HEK293 (cell line): ENCODE measurements at regions not wholly inside any gene's neighbourhood (a gene's known extent, or its start where the extent isn't known, plus 50 kb on each side); places are given as distances from the start of the nearest gene placed in this dataset.

Experiments used
- CTCF ChIA-PET: fragments of 350-600 bp; formaldehyde crosslinking; extraction: SDS; loops from one replicate; lab custom pipeline; 2021; ENCODE audit warnings: antibody characterized with exemption; lab: Yijun Ruan, JAX
- POLR2A ChIA-PET: fragments of 300-600 bp; formaldehyde crosslinking; extraction: SDS; loops from one replicate; lab custom pipeline; 2020; ENCODE audit warnings: antibody characterized with exemption, inconsistent platforms; lab: Yijun Ruan, JAX
- H3K27ac ChIP-seq: fragments of 200-500 bp; sonication (Bioruptor generic); 2 replicates; pipeline ENCODE4 v1.5.1; 2014; ENCODE audit warnings: low read depth, low read length, control low read depth, inconsistent platforms; ENCODE audit errors: extremely low read depth
- H3K36me3 ChIP-seq, 2 experiments: fragments of 200-500 bp in 1 of 2; sonication (Bioruptor generic) in 1 of 2; 1 replicate in 1 of 2; 2 replicates in 1 of 2; pipeline ENCODE4 v1.5.1; 2014 to 2017; ENCODE audit warnings: inconsistent platforms in 2 of 2, low read length in 2 of 2; ENCODE audit not compliant: control insufficient read depth in 2 of 2, insufficient read depth in 1 of 2
- H3K4me1 ChIP-seq: fragments of 200-500 bp; sonication (Bioruptor generic); 2 replicates; pipeline ENCODE4 v1.5.1; 2014; ENCODE audit warnings: mild to moderate bottlenecking, low read length, inconsistent platforms; ENCODE audit not compliant: control insufficient read depth, insufficient read depth
- H3K4me3 ChIP-seq: 2 replicates; pipeline ENCODE4 v1.5.1; 2011; ENCODE audit warnings: low read depth, mild to moderate bottlenecking, control low read depth, low read length, moderate library complexity
- H3K9me3 ChIP-seq: fragments of 200-500 bp; sonication (Bioruptor generic); 2 replicates; pipeline ENCODE4 v1.5.1; 2014; ENCODE audit warnings: low read depth, low read length, inconsistent platforms; ENCODE audit not compliant: control insufficient read depth, insufficient read depth
- KLF9 ChIP-seq: fragments of 450-650 bp; formaldehyde crosslinking; IDR thresholded peaks from 2 replicates; pipeline ENCODE4 v1.5.1; 2016; ENCODE audit warnings: missing biosample characterization, missing genetic modification characterization, low read depth
- PBX3 ChIP-seq: sonication (generic); formaldehyde crosslinking; IDR thresholded peaks from 2 replicates; pipeline ENCODE4 v1.8.1; 2022; ENCODE audit warnings: mild to moderate bottlenecking, moderate library complexity, missing genetic modification reagents
- PRDM6 ChIP-seq: fragments of 450-650 bp; formaldehyde crosslinking; IDR thresholded peaks from 2 replicates; pipeline ENCODE4 v1.5.1; 2017; ENCODE audit warnings: missing biosample characterization, missing genetic modification characterization
- SP7 ChIP-seq: fragments of 450-650 bp; formaldehyde crosslinking; IDR thresholded peaks from 2 replicates; pipeline ENCODE4 v1.5.1; 2016; ENCODE audit warnings: missing biosample characterization, missing genetic modification characterization
- YY1 ChIP-seq: fragments of 450-650 bp; formaldehyde crosslinking; IDR thresholded peaks from 2 replicates; pipeline ENCODE4 v1.5.1; 2018; ENCODE audit warnings: missing biosample characterization, missing genetic modification characterization
- ZBTB26 ChIP-seq: fragments of 450-650 bp; formaldehyde crosslinking; optimal IDR thresholded peaks from 2 replicates; pipeline ENCODE3; 2016; ENCODE audit warnings: missing biosample characterization, mild to moderate bottlenecking, missing genetic modification characterization
- ZIC2 ChIP-seq: fragments of 450-650 bp; formaldehyde crosslinking; IDR thresholded peaks from 2 replicates; pipeline ENCODE4 v1.5.1; 2016; ENCODE audit warnings: missing biosample characterization, missing genetic modification characterization
- ZNF184 ChIP-seq: fragments of 450-650 bp; IDR thresholded peaks from 2 replicates; pipeline ENCODE4 v1.5.1; 2018; ENCODE audit warnings: missing biosample characterization, mild to moderate bottlenecking, missing genetic modification characterization
- ZNF214 ChIP-seq: fragments of 450-650 bp; formaldehyde crosslinking; IDR thresholded peaks from 2 replicates; pipeline ENCODE4 v1.5.1; 2017; ENCODE audit warnings: missing biosample characterization, mild to moderate bottlenecking, missing genetic modification characterization, borderline replicate concordance
- ZNF292 ChIP-seq: fragments of 450-650 bp; formaldehyde crosslinking; IDR thresholded peaks from 2 replicates; pipeline ENCODE4 v1.5.1; 2016; ENCODE audit warnings: low read depth, missing biosample characterization, missing genetic modification characterization, borderline replicate concordance
- ZNF335 ChIP-seq: fragments of 450-650 bp; formaldehyde crosslinking; conservative IDR thresholded peaks from 2 replicates; pipeline ENCODE4 v1.5.1; 2016; ENCODE audit warnings: missing biosample characterization, missing genetic modification characterization
- ZNF394 ChIP-seq: fragments of 450-650 bp; formaldehyde crosslinking; IDR thresholded peaks from 2 replicates; pipeline ENCODE4 v1.5.1; 2016; ENCODE audit warnings: missing biosample characterization, missing genetic modification characterization, mild to moderate bottlenecking, moderate library complexity, borderline replicate concordance
- ZNF426 ChIP-seq: fragments of 450-650 bp; formaldehyde crosslinking; IDR thresholded peaks from 2 replicates; pipeline ENCODE4 v1.5.1; 2017; ENCODE audit warnings: missing biosample characterization, missing genetic modification characterization, mild to moderate bottlenecking, inconsistent platforms, moderate library complexity
- ZNF449 ChIP-seq: fragments of 450-650 bp; formaldehyde crosslinking; IDR thresholded peaks from 2 replicates; pipeline ENCODE4 v1.5.1; 2017; ENCODE audit warnings: missing biosample characterization, mild to moderate bottlenecking, missing genetic modification characterization, moderate library complexity
- ZNF529 ChIP-seq: fragments of 450-650 bp; formaldehyde crosslinking; IDR thresholded peaks from 2 replicates; pipeline ENCODE4 v1.5.1; 2017; ENCODE audit warnings: missing genetic modification characterization, missing biosample characterization; ENCODE audit not compliant: insufficient replicate concordance
- ZNF600 ChIP-seq: fragments of 450-650 bp; formaldehyde crosslinking; IDR thresholded peaks from 2 replicates; pipeline ENCODE4 v1.5.1; 2016; ENCODE audit warnings: missing biosample characterization, missing genetic modification characterization
- ZNF654 ChIP-seq: fragments of 450-650 bp; formaldehyde crosslinking; IDR thresholded peaks from 2 replicates; pipeline ENCODE4 v1.5.1; 2016; ENCODE audit warnings: low read depth, missing biosample characterization, missing genetic modification characterization
- ZNF785 ChIP-seq: fragments of 450-650 bp; formaldehyde crosslinking; IDR thresholded peaks from 2 replicates; pipeline ENCODE4 v1.5.1; 2016; ENCODE audit warnings: missing biosample characterization, missing genetic modification characterization
- ZNF791 ChIP-seq: fragments of 450-650 bp; formaldehyde crosslinking; IDR thresholded peaks from 2 replicates; pipeline ENCODE4 v1.5.1; 2016; ENCODE audit warnings: missing biosample characterization, missing genetic modification characterization
- ZNF843 ChIP-seq: fragments of 450-650 bp; formaldehyde crosslinking; IDR thresholded peaks from 2 replicates; pipeline ENCODE4 v1.5.1; 2016; ENCODE audit warnings: missing biosample characterization, missing genetic modification characterization
- ZSCAN5A ChIP-seq: fragments of 450-650 bp; formaldehyde crosslinking; IDR thresholded peaks from 2 replicates; pipeline ENCODE4 v1.5.1; 2016; ENCODE audit warnings: missing biosample characterization, missing genetic modification characterization

GRCh38 chr5:142248853-142249462 lies 75.9 kb downstream of the SPRY4 start (continued):
- TF ChIP-seq ZNF449 (0 out of 2 replicates have a peak, but pooled peaks have one; percentile 44), ZBTB26 (no peak), ZNF529 (tag by site-specific recombination) (no peak), PRDM6 (tag by site-specific recombination) (peak; percentile 79)

GRCh38 chr5:142246258-142246657 lies 78.6 kb downstream of the SPRY4 start:
- Histone ChIP-seq H3K4me1 (peaks cover 5% of the 10 kb centered on the region), H3K27ac (no peak overlapping the region), H3K36me3 (no peaks in the 10 kb centered on the region), H3K4me3 (no peak overlapping the region), H3K9me3 (no peaks in the 10 kb centered on the region)
- POLR2A ChIA-PET: no interaction called here
- TF ChIP-seq ZIC2 (tag by site-specific recombination) (0 out of 2 replicates have a peak, but pooled peaks have one; percentile 14), ZNF843 (tag by site-specific recombination) (no peak), ZNF335 (peak; percentile 45), SP7 (peak; percentile 70)
- CTCF ChIA-PET: interaction anchor here (0.6 kb wide), 1 partner anchor 110 kb away, joined by 3 read pairs; no protein-coding TSS in a partner anchor

GRCh38 chr5:142245786-142246185 lies 79.0 kb downstream of the SPRY4 start:
- H3K9me3 ChIP-seq: no peaks in the 10 kb centered on the region
- TF ChIP-seq ZSCAN5A (tag by site-specific recombination) (no peak), ZNF394 (tag by site-specific recombination) (no peak), PBX3 (no peak)
- H3K4me3 ChIP-seq: no peak overlapping the region
- no peaks in the 10 kb centered on the region for H3K36me3 ChIP-seq
- POLR2A ChIA-PET: interaction anchor here (0.7 kb wide), 1 partner anchor 20 kb away, joined by 4 read pairs; no protein-coding TSS in a partner anchor
- peaks cover 5% of the 10 kb centered on the region for H3K4me1 ChIP-seq
- no peak overlapping the region for H3K27ac ChIP-seq
- CTCF ChIA-PET: no interaction called here

- Histone ChIP-seq H3K27ac (no peak overlapping the region), H3K4me3 (no peak overlapping the region), H3K4me1 (peaks cover 5% of the 10 kb centered on the region), H3K36me3 (no peaks in the 10 kb centered on the region), H3K9me3 (no peaks in the 10 kb centered on the region)
- ChIA-PET CTCF (no interaction called here), POLR2A (interaction anchor here (0.6 kb wide), 1 partner anchor 60 kb away, joined by 3 read pairs; no protein-coding TSS in a partner anchor)
- no peak for TF ChIP-seq ZNF785 (tag by site-specific recombination)
- TF ChIP-seq KLF9 (tag by site-specific recombination): no peak
- no peak for TF ChIP-seq ZNF184 (tag by site-specific recombination)
- TF ChIP-seq ZNF654 (tag by site-specific recombination): no peak
- TF ChIP-seq ZNF214 (tag by site-specific recombination): no peak
- TF ChIP-seq ZNF791 (tag by site-specific recombination): no peak
- no peak for TF ChIP-seq ZNF426 (tag by site-specific recombination)
- no peak for TF ChIP-seq ZNF600 (tag by site-specific recombination)
- TF ChIP-seq YY1 (tag by site-specific recombination): no peak
- TF ChIP-seq ZNF292 (tag by site-specific recombination): no peak
Measured at GRCh38 chr5:142244440-142244839, 80.4 kb downstream of the SPRY4 start.
